Subcutaneous abdominal adipose tissue (tissue), 5 donors: ENCODE measurements at regions not wholly inside any gene's neighbourhood (a gene's known extent, or its start where the extent isn't known, plus 50 kb on each side); places are given as distances from the start of the nearest gene placed in this dataset.
"Not testable (repeated sequence)": the region's sequence is repeated elsewhere in the genome, so short reads cannot be mapped to it uniquely, and the experiment has no call there.

ENCODE experiments used
- H3K27ac ChIP-seq: one replicate; pipeline ENCODE4 v1.7.0; 2013; ENCODE audit warnings: low read depth, mild to moderate bottlenecking, inconsistent platforms, low read length, moderate library complexity
- H3K27me3 ChIP-seq, 5 donors: one replicate each; pipeline ENCODE4 v1.7.0; 2013; ENCODE audit warnings: low read length in 5 of 5, inconsistent platforms in 1 of 5; ENCODE audit not compliant: control insufficient read depth in 5 of 5, insufficient read depth in 4 of 5
- H3K36me3 ChIP-seq, 5 donors: one replicate each; pipeline ENCODE4 v1.7.0; 2013; ENCODE audit warnings: low read length in 5 of 5; ENCODE audit not compliant: control insufficient read depth in 5 of 5, insufficient read depth in 5 of 5
- H3K4me1 ChIP-seq, 5 donors: one replicate each; pipeline ENCODE4 v1.7.0; 2013; ENCODE audit warnings: low read length in 5 of 5, mild to moderate bottlenecking in 3 of 5, moderate library complexity in 1 of 5; ENCODE audit not compliant: control insufficient read depth in 5 of 5, insufficient read depth in 5 of 5
- H3K4me3 ChIP-seq, 5 donors: one replicate each; pipeline ENCODE4 v1.7.0; 2013; ENCODE audit warnings: low read length in 5 of 5, low read depth in 1 of 5
- H3K9ac ChIP-seq, 5 donors: one replicate each; pipeline ENCODE4 v1.7.0; 2013; ENCODE audit warnings: low read length in 5 of 5, mild to moderate bottlenecking in 4 of 5, moderate library complexity in 3 of 5
- H3K9me3 ChIP-seq, 5 donors: one replicate each; pipeline ENCODE4 v1.7.0; 2013; ENCODE audit warnings: low read length in 5 of 5; ENCODE audit not compliant: control insufficient read depth in 5 of 5
- donor health status: healthy.
- donor health status: healthy.
- donor health status: healthy.
- donor health status: healthy.
- donor health status: healthy.

GRCh38 chr4:158958489-158959270 is 144.2 kb upstream of the RAPGEF2 start:
- no peaks in the 10 kb centered on the region for H3K4me1 ChIP-seq
- no peak overlapping the region for H3K9ac ChIP-seq
- H3K36me3 ChIP-seq, result no peaks in the 10 kb centered on the region
- no peaks in the 10 kb centered on the region for H3K27me3 ChIP-seq
- no peak overlapping the region for H3K4me3 ChIP-seq
- H3K9me3 ChIP-seq, result peaks cover 0 to under 1% (median 0%) of the 10 kb centered on the region in 5 donors
- no peak overlapping the region for H3K27ac ChIP-seq

- H3K4me3 ChIP-seq, result no peak overlapping the region
Observed at GRCh38 chr4:158962393-158962792, 140.5 kb upstream of the RAPGEF2 start.

GRCh38 chr4:158963282-158963681 is 139.6 kb upstream of the RAPGEF2 start:
- not testable (repeated sequence) for H3K27ac ChIP-seq, H3K4me1 ChIP-seq, H3K36me3 ChIP-seq, H3K9me3 ChIP-seq, H3K9ac ChIP-seq, H3K4me3 ChIP-seq, H3K27me3 ChIP-seq

More at GRCh38 chr4:158962393-158962792, 140.5 kb upstream of the RAPGEF2 start:
- H3K27ac ChIP-seq, result no peak overlapping the region
- no peak overlapping the region for H3K9ac ChIP-seq
- H3K36me3 ChIP-seq, result no peaks in the 10 kb centered on the region
- no peaks in the 10 kb centered on the region for H3K9me3 ChIP-seq
- H3K4me1 ChIP-seq, result no peaks in the 10 kb centered on the region
- H3K27me3 ChIP-seq, result no peaks in the 10 kb centered on the region

DNA sequence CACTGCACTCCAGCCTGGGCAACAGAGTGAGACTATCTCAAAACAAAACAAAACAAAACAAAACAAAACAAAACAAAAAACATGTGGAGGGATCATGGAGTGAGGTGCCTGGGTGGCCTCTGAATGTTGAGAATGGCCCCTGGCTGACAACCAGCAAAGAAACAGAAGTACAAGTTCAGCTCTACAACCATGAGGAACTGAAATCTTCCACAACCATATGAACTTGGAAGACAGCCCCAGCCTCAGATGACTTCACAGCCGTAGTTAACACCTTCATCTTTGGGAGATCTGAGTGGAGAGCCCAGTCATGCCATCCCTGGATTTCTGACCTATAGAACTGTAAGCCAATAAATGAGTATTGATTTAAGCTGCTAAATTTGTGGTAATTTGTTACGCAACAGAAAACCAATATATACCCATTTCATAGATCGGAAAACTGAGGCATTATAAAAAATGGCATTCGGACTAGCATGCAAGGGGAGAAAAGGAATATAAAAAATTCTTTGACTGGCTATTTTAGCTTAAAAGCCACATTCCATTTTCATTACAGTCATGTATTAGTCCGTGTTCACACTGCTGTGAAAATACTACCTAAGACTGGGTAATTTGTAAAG is 138.7 kb upstream of the RAPGEF2 start:
- Histone ChIP-seq H3K27ac (no peak overlapping the region), H3K27me3 (no peaks in the 10 kb centered on the region), H3K4me1 (no peaks in the 10 kb centered on the region), H3K4me3 (no peak overlapping the region), H3K9me3 (no peaks in the 10 kb centered on the region), H3K9ac (no peak overlapping the region), H3K36me3 (no peaks in the 10 kb centered on the region)

- no peaks in the 10 kb centered on the region for H3K36me3 ChIP-seq
- H3K4me3 ChIP-seq, result no peak overlapping the region
- no peak overlapping the region for H3K27ac ChIP-seq
- H3K27me3 ChIP-seq, result no peaks in the 10 kb centered on the region
- no peaks in the 10 kb centered on the region for H3K9me3 ChIP-seq
- no peak overlapping the region for H3K9ac ChIP-seq
- no peaks in the 10 kb centered on the region for H3K4me1 ChIP-seq
Observed at GRCh38 chr4:158964728-158965124, 138.2 kb upstream of the RAPGEF2 start.

- H3K36me3 ChIP-seq, result no peaks in the 10 kb centered on the region
- no peak overlapping the region for H3K9ac ChIP-seq
- H3K27me3 ChIP-seq, result no peaks in the 10 kb centered on the region
- H3K27ac ChIP-seq, result no peak overlapping the region
- no peaks in the 10 kb centered on the region for H3K4me1 ChIP-seq
- H3K4me3 ChIP-seq, result no peak overlapping the region
- H3K9me3 ChIP-seq, result no peaks in the 10 kb centered on the region
Observed at GRCh38 chr4:158965226-158965625, 137.7 kb upstream of the RAPGEF2 start.

GRCh38 chr4:158966091-158966490 is 136.8 kb upstream of the RAPGEF2 start:
- H3K9ac ChIP-seq, result no peak overlapping the region
- no peaks in the 10 kb centered on the region for H3K27me3 ChIP-seq
- H3K9me3 ChIP-seq, result no peaks in the 10 kb centered on the region
- no peaks in the 10 kb centered on the region for H3K36me3 ChIP-seq
- no peaks in the 10 kb centered on the region for H3K4me1 ChIP-seq
- no peak overlapping the region for H3K4me3 ChIP-seq
- H3K27ac ChIP-seq, result no peak overlapping the region

- Histone ChIP-seq H3K4me3 (no peak overlapping the region), H3K9me3 (no peaks in the 10 kb centered on the region), H3K36me3 (no peaks in the 10 kb centered on the region), H3K27me3 (no peaks in the 10 kb centered on the region), H3K9ac (no peak overlapping the region), H3K27ac (no peak overlapping the region), H3K4me1 (no peaks in the 10 kb centered on the region)
Observed at GRCh38 chr4:158968961-158969360, 133.9 kb upstream of the RAPGEF2 start.

- H3K27me3 ChIP-seq, result no peaks in the 10 kb centered on the region
- H3K27ac ChIP-seq, result no peak overlapping the region
- H3K4me3 ChIP-seq, result no peak overlapping the region
- no peaks in the 10 kb centered on the region for H3K36me3 ChIP-seq
- H3K4me1 ChIP-seq, result no peaks in the 10 kb centered on the region
- no peak overlapping the region for H3K9ac ChIP-seq
- no peaks in the 10 kb centered on the region for H3K9me3 ChIP-seq
Observed at GRCh38 chr4:158970812-158971211, 132.1 kb upstream of the RAPGEF2 start.

- not testable (repeated sequence) for H3K4me3 ChIP-seq, H3K27me3 ChIP-seq, H3K9me3 ChIP-seq, H3K9ac ChIP-seq, H3K27ac ChIP-seq, H3K36me3 ChIP-seq, H3K4me1 ChIP-seq
Observed at GRCh38 chr4:158974438-158974837, 128.4 kb upstream of the RAPGEF2 start.
